GM12891 (cell line): ENCODE measurements at regions not wholly inside any gene's neighbourhood (a gene's known extent, or its start where the extent isn't known, plus 50 kb on each side); places are given as distances from the start of the nearest gene placed in this dataset.
A peak's percentile ranks its signal among the peaks of the same experiment; 100 is the strongest.
"Not testable (repeated sequence)": the region's sequence is repeated elsewhere in the genome, so short reads cannot be mapped to it uniquely, and the experiment has no call there.

Source experiments
- DNase-seq: peaks from one replicate; pipeline ENCODE4 v3.0.0; 2011; ENCODE audit warnings: low spot score; ENCODE audit not compliant: insufficient read length
- FAIRE-seq: peaks from 2 replicates; lab custom pipeline; 2011; peaks lifted over from hg19 to GRCh38; lab: Jason Lieb, UNC
- PAX5 ChIP-seq: IDR thresholded peaks from 2 replicates; pipeline ENCODE4 v1.6.1; 2011; ENCODE audit warnings: low read length, moderate library complexity, mild to moderate bottlenecking; ENCODE audit not compliant: insufficient read depth, severe bottlenecking
- POLR2A ChIP-seq: IDR thresholded peaks from 2 replicates; pipeline ENCODE4 v1.6.1; 2011; ENCODE audit warnings: low read depth, low read length, control low read depth
- POLR2AphosphoS5 ChIP-seq: IDR thresholded peaks from 2 replicates; pipeline ENCODE4 v1.6.1; 2011; ENCODE audit warnings: low read depth, low read length, control low read depth
- POU2F2 ChIP-seq: IDR thresholded peaks from 2 replicates; pipeline ENCODE4 v1.6.1; 2011; ENCODE audit warnings: low read depth, mild to moderate bottlenecking, control low read depth, low read length, moderate library complexity
- SPI1 ChIP-seq: IDR thresholded peaks from 2 replicates; pipeline ENCODE4 v1.6.1; 2011; ENCODE audit warnings: low read depth, low read length, control low read depth
- TAF1 ChIP-seq: IDR thresholded peaks from 2 replicates; pipeline ENCODE4 v1.6.1; 2011; ENCODE audit warnings: low read depth, low read length, control low read depth

DNA sequence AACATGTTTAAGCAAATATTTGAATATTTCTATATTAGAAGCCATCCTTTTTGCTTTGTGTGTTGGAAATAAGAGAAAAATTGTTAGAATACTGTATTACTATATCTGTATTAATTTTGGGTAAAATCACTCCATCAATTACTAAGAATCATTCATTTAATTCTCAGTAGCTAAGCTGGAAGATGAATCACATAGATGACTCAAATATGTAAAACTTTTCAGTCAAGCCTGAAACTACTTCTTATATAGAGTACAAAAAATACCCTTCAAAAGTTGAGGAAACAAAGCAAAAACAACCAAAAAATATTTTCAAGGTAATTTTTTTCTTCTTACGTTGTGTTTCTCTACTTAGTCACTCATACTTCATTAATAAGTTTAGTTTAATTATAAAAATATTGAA lies 205.7 kb upstream of the ROBO1 start:
- DNase-seq (no peak), FAIRE-seq (no peak)
- no peak for TF ChIP-seq TAF1
- no peak for TF ChIP-seq POLR2A
- no peak for TF ChIP-seq POLR2AphosphoS5
- no peak for TF ChIP-seq SPI1
- TF ChIP-seq POU2F2, result no peak
- TF ChIP-seq PAX5, result no peak

DNA sequence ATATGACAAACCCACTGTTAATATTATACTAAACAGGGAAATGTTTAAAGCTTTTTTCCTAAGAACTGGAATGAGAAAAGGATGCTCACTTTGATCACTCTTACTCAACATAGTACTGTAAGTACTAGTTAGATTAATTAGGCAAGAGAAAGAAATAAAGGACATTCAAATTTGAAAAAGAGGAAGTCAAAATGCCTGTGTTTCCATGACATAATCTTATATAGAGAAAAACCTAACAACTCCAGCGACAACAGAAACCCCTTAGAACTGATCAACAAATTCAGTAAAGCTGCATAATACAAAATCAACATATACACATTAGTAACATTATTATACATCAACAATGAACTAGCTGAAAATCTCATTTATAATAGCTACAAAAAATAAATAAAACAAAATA lies 200.6 kb upstream of the ROBO1 start:
- FAIRE-seq, result no peak
- DNase-seq, result no peak
- TF ChIP-seq POLR2AphosphoS5, result no peak
- TF ChIP-seq SPI1, result peak; percentile 45

DNA sequence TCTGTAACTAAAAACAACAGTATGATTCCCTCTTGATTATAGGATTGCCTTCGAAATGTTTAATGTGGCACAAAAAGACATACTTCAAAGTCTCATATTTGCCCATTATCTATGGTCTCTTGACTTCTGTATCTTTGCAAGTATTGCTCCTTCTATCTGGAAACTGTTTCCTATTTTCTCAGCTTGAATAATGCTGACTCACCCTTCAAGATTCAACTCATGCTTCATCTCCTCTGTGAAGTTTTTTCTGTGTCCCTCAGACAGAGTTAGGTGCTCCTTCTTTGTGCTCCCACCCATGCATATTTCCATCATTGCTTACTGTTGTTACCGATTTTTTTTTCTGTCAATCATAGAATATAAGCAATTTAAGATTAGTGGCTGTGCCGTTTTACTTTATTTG lies 192.8 kb upstream of the ROBO1 start:
- TF ChIP-seq SPI1, result no peak
- no peak for TF ChIP-seq POU2F2
- TF ChIP-seq POLR2AphosphoS5, result no peak
- DNase-seq, result no peak
- no peak for FAIRE-seq

DNA sequence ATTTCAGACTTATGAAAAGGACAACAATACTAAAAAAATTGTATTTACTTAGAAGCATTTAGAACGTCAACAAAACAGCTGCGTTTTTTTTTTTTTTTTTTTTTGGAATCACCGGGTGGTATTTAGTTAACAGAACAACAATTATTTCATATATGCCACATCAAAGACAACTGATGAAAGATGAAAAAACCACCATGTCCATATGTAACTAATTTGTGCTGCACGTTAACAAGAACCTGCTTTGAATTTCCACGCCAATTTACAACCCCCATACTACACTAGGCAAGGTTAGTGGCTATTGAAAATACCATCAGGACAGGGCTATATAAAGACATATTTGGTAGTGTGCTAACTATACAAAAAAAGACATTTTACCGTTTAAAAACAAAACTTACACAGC lies 189.3 kb upstream of the ROBO1 start:
- FAIRE-seq (no peak), DNase-seq (no peak)
- TF ChIP-seq SPI1, result no peak
- no peak for TF ChIP-seq TAF1
- no peak for TF ChIP-seq POLR2A
- no peak for TF ChIP-seq PAX5
- no peak for TF ChIP-seq POLR2AphosphoS5
- TF ChIP-seq POU2F2, result no peak

DNA sequence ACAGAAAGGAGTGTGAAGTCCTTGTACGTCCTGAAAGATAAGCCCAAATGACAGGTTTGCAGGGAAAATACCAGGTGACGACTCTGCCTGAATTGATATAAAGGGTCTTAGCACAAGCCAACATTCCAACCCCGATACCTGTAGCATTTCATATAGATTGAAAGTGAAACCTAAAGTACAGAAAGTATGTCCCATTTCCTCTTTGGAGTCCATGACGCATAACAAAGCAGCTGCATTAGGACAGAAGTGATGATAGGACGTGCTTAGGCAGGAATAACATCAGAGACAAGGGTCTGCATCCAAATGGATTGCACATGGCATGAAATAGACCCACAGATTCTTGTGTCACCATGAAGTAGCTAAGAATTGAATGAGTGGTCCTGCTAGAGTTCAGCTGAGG lies 187.0 kb upstream of the ROBO1 start:
- DNase-seq (no peak), FAIRE-seq (no peak)
- TF ChIP-seq POLR2A (no peak), SPI1 (peak; percentile 45; the same call in 1 of the 2 replicates), POLR2AphosphoS5 (no peak)

DNA sequence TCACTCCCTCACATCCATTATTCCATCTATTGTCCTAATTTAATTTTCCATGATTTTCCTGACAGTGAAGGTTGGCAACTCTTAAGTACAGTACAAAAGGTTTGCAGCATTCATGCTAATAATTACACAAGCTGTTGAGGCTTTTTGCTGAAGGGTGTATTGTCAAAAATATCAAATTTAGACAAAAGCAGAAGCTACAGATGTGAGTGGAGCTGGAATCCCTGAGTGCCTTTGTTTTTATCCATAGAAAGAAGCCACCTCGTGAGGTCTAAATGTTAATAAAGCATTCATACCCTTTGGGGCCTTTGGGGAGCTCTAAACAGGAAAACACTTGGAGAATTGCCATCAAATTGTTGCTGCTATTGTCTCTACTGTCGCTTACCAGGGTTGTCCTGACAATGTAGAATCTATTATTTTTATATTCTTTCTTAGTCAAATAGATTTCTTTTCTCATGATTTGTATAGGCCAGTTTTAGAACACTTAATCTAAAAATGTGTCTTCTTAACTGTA lies 185.8 kb upstream of the ROBO1 start:
- no peak for TF ChIP-seq SPI1
- TF ChIP-seq POU2F2, result no peak
- no peak for TF ChIP-seq POLR2A
- no peak for TF ChIP-seq POLR2AphosphoS5
- TF ChIP-seq PAX5, result no peak
- TF ChIP-seq TAF1, result no peak
- FAIRE-seq, result no peak
- no peak for DNase-seq

DNA sequence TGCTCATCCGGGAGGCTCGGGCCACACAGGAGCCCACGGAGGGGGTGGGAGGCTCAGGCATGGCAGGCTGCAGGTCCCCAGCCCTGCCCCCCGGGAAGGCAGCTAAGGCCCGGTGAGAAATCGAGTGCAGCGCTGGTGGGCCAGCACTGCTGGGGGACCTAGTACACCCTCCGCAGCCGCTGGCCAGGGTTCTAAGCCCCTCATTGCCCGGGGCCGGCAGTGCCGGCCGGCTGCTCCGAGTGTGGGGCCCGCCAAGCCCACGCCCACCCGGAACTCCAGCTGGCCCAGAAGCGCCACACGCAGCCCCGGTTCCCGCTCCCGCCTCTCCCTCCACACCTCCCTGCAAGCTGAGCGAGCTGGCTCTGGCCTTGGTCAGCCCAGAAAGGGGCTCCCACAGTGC lies 183.6 kb upstream of the ROBO1 start:
- DNase-seq, FAIRE-seq: not testable (repeated sequence)

DNA sequence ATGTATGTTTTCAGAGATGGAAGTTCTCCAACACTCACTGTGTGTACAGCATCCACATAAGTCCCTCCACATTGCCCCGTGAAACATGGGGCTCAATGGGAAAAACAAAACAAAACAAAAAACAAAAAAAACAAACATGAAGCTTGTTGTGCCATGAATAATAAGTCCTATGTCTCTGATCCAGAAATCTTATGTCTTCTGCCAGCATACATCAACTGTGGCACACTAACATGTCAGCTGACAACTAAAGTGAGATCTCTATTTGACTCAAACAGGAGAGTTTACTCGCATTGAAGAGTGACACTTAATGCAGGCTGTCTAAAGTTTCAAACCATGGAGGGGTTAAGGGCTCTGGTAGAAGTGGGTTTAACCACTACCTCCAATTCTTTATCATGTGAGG lies 180.2 kb upstream of the ROBO1 start:
- DNase-seq (no peak), FAIRE-seq (no peak)
- TF ChIP-seq POLR2AphosphoS5 (no peak), SPI1 (no peak), POLR2A (no peak), PAX5 (no peak)

DNA sequence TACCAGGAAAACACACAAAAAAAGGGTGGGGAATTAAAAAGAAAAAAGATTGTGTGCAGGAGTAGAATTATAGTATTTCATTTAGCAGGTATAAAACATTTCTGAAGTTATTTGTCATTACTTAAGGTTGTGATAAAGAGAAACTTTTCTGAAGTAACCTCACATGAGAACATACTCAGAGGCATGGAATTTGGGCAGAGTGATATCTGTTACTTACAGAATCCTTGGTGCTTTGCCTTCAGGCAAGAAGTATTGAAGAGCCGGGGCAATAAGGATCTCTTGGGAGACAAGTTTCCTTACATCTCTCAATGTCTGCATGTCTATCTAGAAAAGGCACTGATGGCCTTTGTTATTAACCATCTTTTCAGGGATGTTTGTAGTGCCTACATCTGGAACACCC lies 179.7 kb upstream of the ROBO1 start:
- no peak for DNase-seq
- FAIRE-seq, result no peak
- TF ChIP-seq PAX5, result no peak
- no peak for TF ChIP-seq POLR2A
- TF ChIP-seq TAF1, result no peak
- no peak for TF ChIP-seq POU2F2
- no peak for TF ChIP-seq POLR2AphosphoS5
- TF ChIP-seq SPI1, result no peak

DNA sequence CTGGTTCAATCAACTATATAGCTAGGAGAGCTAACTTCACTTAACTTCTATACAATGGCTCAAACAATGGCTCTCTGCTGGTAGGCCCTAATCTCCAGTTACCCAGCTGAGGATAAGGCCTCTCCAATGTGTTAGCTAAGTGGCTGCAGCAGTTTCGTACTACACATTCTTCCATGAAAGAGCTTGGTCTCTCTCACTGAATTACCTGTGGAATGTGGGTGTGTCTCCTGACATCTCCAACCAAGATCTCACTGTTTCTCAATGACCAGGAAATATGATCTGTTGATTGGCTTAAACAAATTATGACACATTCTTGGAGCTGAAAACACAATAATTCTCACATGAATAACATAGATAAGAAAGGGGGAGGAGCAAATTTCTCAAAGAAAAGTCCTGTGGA lies 169.8 kb upstream of the ROBO1 start:
- no peak for DNase-seq
- no peak for FAIRE-seq
- TF ChIP-seq TAF1 (no peak), POLR2AphosphoS5 (no peak)

DNA sequence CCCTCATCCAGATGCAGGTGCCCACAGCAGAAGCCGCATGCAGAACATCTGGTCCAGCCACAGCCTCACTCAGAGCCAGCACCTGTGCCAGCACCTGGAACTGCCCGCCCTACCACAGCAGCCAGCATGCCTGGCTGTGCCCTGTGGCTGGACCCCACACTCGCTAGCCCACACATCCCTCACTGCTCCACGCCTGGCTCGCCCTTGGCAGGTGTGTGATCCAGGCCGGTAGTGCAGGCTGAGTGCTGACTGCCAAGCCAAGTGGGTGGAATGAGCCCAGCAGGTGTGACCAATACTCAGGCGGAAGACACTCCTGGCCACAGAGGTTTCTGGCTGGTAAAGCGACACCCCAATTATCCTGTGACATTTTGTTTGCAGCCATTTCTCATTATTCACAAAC lies 162.4 kb upstream of the ROBO1 start:
- TF ChIP-seq POU2F2, result no peak
- no peak for TF ChIP-seq TAF1
- no peak for TF ChIP-seq POLR2A
- TF ChIP-seq PAX5, result no peak
- no peak for TF ChIP-seq SPI1
- TF ChIP-seq POLR2AphosphoS5, result no peak
- no peak for DNase-seq
- FAIRE-seq, result no peak

DNA sequence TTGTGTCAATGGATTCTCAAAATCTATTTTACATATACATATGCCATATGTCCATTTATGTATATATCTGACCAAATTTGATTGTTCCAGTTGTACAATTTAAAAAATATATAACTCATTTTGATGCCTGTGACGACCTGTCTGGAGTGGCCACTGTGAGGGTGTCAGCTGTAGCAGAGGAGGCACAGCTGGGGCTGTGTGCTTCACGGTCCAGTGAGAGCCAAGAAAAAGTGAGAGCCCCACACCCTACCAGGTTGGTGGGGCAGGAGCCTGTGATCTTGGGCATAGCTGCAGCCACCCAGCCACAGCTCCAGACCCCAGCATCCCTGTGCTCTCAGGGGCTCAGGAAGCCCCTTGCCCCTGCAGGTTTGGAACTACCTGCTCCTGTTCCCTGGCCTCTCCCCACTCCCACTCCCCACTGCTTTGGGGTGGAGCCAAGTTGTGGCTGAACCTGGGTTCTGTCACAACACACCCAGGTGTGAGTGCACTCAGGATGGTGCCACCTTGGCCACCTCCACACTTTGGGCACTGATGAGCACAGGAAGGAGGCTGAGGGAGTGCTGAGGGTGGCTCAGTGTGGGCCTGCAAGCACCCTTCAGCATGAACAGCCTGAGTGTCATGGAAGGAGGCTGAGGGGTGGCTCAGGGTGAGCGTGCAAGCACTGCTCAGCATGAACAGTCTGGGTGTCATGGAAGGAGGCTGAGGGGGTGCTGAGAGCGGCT lies 161.1 kb upstream of the ROBO1 start:
- TF ChIP-seq PAX5 (no peak), SPI1 (no peak), POU2F2 (no peak), POLR2A (no peak), TAF1 (no peak), POLR2AphosphoS5 (no peak)
- no peak for DNase-seq
- no peak for FAIRE-seq
